T-helper 1 cell treated with Interleukin-12 subunit alpha and Interleukin-12 subunit beta and Interleukin-4 antibody, amounts not matched to agents 30 μg/mL and 1 μg/mL, for 36 hours (primary cell): ENCODE measurements at regions not wholly inside any gene's neighbourhood (a gene's known extent, or its start where the extent isn't known, plus 50 kb on each side); places are given as distances from the start of the nearest gene placed in this dataset.

Source experiments
- H3K27ac Mint-ChIP-seq: one replicate; pipeline ENCODE4 v1.8.0; 2021; ENCODE audit warnings: mild to moderate bottlenecking, mixed read lengths
- H3K27me3 Mint-ChIP-seq: one replicate; pipeline ENCODE4 v1.8.0; 2021; ENCODE audit warnings: low read depth, mixed read lengths
- H3K36me3 Mint-ChIP-seq: one replicate; pipeline ENCODE4 v1.8.0; 2021; ENCODE audit warnings: low read depth, mixed read lengths
- H3K4me1 Mint-ChIP-seq: one replicate; pipeline ENCODE4 v1.8.0; 2021; ENCODE audit warnings: low read depth, mixed read lengths
- H3K4me3 Mint-ChIP-seq: one replicate; pipeline ENCODE4 v1.8.0; 2021; ENCODE audit warnings: mild to moderate bottlenecking, moderate library complexity, mixed read lengths
- H3K9me3 Mint-ChIP-seq: one replicate; pipeline ENCODE4 v1.8.0; 2021; ENCODE audit warnings: mixed read lengths

DNA sequence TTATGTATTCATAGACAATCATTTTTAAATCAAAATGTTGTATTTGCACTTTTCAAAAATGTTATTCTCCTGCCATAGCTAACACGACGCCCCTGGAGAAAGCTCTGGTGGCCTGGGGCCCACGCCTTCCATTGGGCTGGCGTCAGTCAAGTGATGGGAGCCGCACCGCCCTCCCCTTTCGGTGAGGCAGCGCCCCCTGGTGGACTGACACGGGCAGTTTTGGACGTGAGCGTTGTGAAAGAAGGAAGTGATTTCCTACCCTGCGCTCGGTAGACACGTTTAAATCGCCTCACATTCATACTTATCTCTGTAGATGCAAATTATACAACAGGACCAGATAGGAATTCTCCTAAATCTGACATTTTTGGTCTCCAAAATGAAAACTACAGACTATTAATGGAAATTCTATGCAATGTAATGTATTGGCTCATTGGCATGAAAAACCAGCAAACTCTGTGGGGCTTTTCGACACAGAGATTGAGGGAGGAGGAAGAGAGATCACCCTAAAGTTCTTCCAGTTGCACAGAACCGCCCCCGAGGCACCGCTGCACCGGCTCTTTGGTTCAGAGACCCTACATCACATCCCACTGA is 326.2 kb upstream of the SOX11 start:
- no peak overlapping the region for H3K27ac Mint-ChIP-seq
- H3K4me3 Mint-ChIP-seq = no peak overlapping the region
- H3K4me1 Mint-ChIP-seq = peaks cover 4% of the 10 kb centered on the region
- no peaks in the 10 kb centered on the region for H3K27me3 Mint-ChIP-seq
- no peaks in the 10 kb centered on the region for H3K36me3 Mint-ChIP-seq
- no peaks in the 10 kb centered on the region for H3K9me3 Mint-ChIP-seq

- no peak overlapping the region for H3K27ac Mint-ChIP-seq
- no peak overlapping the region for H3K4me3 Mint-ChIP-seq
- no peaks in the 10 kb centered on the region for H3K27me3 Mint-ChIP-seq
- peaks cover 4% of the 10 kb centered on the region for H3K4me1 Mint-ChIP-seq
- H3K36me3 Mint-ChIP-seq = no peaks in the 10 kb centered on the region
- H3K9me3 Mint-ChIP-seq = no peaks in the 10 kb centered on the region
These were observed 324.9 kb upstream of the SOX11 start for GRCh38 chr2:5367321-5367720.

GRCh38 chr2:5368263-5368662 is 323.9 kb upstream of the SOX11 start:
- peaks cover 4% of the 10 kb centered on the region for H3K4me1 Mint-ChIP-seq
- no peak overlapping the region for H3K4me3 Mint-ChIP-seq
- no peaks in the 10 kb centered on the region for H3K36me3 Mint-ChIP-seq
- H3K27ac Mint-ChIP-seq = no peak overlapping the region
- H3K9me3 Mint-ChIP-seq = no peaks in the 10 kb centered on the region
- no peaks in the 10 kb centered on the region for H3K27me3 Mint-ChIP-seq

- Mint-ChIP-seq H3K27me3 (no peaks in the 10 kb centered on the region), H3K9me3 (no peaks in the 10 kb centered on the region), H3K4me3 (no peak overlapping the region), H3K36me3 (no peaks in the 10 kb centered on the region), H3K27ac (no peak overlapping the region), H3K4me1 (peaks cover 4% of the 10 kb centered on the region)
These were observed 322.7 kb upstream of the SOX11 start for GRCh38 chr2:5369510-5369909.

DNA sequence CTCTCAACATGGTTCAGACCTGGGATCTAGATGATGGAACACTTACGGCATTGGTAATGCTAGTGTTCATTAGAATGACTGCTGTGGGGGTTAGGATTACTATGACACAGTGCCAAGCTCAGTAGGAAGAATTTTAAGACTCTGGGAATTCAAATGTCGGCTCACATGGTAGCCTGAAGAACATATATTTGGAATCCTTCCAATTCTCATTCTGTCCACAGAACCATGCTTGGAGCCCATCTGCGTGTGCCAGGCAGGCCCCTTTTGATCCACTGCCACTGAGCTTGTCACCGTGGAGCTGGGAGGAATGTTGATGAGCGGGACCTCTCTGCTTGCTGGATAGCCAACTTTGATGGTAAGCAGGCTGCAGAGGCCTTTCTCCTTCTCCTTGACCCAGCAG is 322.0 kb upstream of the SOX11 start:
- no peaks in the 10 kb centered on the region for H3K27me3 Mint-ChIP-seq
- H3K27ac Mint-ChIP-seq = no peak overlapping the region
- H3K36me3 Mint-ChIP-seq = no peaks in the 10 kb centered on the region
- peaks cover 4% of the 10 kb centered on the region for H3K4me1 Mint-ChIP-seq
- no peak overlapping the region for H3K4me3 Mint-ChIP-seq
- no peaks in the 10 kb centered on the region for H3K9me3 Mint-ChIP-seq

- Mint-ChIP-seq H3K27me3 (no peaks in the 10 kb centered on the region), H3K9me3 (no peaks in the 10 kb centered on the region)
These were observed 320.0 kb upstream of the SOX11 start for GRCh38 chr2:5372141-5372540.

DNA sequence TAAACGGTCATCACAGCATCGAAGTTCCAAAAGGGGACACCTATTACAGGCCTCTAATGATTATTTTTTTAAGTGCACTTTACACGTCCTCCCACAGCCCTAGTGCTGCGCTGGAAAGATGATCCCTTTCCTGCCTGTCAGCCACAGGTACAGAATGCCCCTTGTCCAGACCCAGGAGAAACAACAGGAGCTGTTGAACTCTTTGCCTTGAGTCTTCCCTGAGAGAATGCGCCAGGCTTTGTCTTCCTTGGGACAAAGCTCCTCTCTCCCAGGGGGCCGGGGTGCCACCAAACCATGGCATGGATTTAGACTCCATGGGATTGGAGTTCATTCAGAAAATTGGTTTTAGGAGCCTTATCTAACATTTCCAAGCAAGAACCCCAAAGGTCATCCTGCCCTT is 319.0 kb upstream of the SOX11 start:
- Mint-ChIP-seq H3K27me3 (no peaks in the 10 kb centered on the region), H3K27ac (no peak overlapping the region), H3K4me3 (no peak overlapping the region), H3K9me3 (no peaks in the 10 kb centered on the region), H3K4me1 (no peaks in the 10 kb centered on the region), H3K36me3 (no peaks in the 10 kb centered on the region)

More at GRCh38 chr2:5372141-5372540, 320.0 kb upstream of the SOX11 start:
- no peaks in the 10 kb centered on the region for H3K4me1 Mint-ChIP-seq
- no peak overlapping the region for H3K4me3 Mint-ChIP-seq
- H3K27ac Mint-ChIP-seq = no peak overlapping the region
- H3K36me3 Mint-ChIP-seq = no peaks in the 10 kb centered on the region

GRCh38 chr2:5374762-5375161 is 317.4 kb upstream of the SOX11 start:
- Mint-ChIP-seq H3K27ac (no peak overlapping the region), H3K27me3 (no peaks in the 10 kb centered on the region), H3K4me3 (no peak overlapping the region), H3K9me3 (peaks cover 6% of the 10 kb centered on the region), H3K4me1 (no peaks in the 10 kb centered on the region), H3K36me3 (no peaks in the 10 kb centered on the region)

- H3K4me3 Mint-ChIP-seq = no peak overlapping the region
- H3K36me3 Mint-ChIP-seq = no peaks in the 10 kb centered on the region
- H3K4me1 Mint-ChIP-seq = no peaks in the 10 kb centered on the region
- H3K27ac Mint-ChIP-seq = no peak overlapping the region
- peaks cover 9% of the 10 kb centered on the region for H3K9me3 Mint-ChIP-seq
- H3K27me3 Mint-ChIP-seq = no peaks in the 10 kb centered on the region
These were observed 314.9 kb upstream of the SOX11 start for GRCh38 chr2:5377323-5377722.

DNA sequence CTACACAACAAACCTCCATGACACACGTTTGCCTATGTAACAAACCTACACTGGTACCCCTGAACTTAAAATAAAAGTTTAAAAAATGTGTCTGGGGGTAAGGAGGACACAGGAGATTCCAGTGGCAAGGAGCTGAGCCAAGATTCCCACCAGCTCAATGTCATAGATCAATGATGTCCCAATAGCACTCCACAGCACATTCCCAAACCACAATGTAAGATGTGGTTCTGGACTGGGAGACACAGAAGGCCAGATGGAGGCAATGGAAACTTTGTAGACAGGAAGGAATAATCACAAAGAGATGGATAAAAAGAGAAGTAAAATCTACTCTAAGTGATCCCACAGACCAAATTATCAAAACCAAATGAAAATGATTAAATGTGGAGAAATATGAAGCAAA is 312.4 kb upstream of the SOX11 start:
- H3K9me3 Mint-ChIP-seq = peaks cover 12% of the 10 kb centered on the region
- no peaks in the 10 kb centered on the region for H3K27me3 Mint-ChIP-seq

DNA sequence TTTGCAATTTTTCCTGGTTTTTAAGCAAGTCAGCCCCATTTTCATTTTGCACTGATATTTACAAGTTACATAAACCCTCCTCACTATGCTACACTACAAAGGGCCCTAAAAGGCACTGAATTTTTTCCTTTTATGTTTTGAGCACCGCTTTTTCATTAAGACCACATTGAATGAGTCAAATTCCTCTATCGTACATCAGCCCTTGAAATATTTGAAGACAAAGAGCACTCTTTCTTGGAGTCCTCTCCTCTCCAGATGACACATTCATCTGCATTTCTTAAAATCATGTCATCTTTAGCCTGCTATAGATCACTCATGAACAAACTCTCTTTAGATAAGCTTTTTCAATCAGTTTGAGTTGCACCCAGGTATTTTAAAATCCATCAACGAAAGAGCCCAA is 306.6 kb upstream of the SOX11 start:
- Mint-ChIP-seq H3K36me3 (no peaks in the 10 kb centered on the region), H3K27me3 (no peaks in the 10 kb centered on the region), H3K4me3 (no peak overlapping the region), H3K9me3 (peaks cover 2% of the 10 kb centered on the region), H3K27ac (no peak overlapping the region), H3K4me1 (no peaks in the 10 kb centered on the region)

More for the DNA sequence above, 312.4 kb upstream of the SOX11 start:
- Mint-ChIP-seq H3K36me3 (no peaks in the 10 kb centered on the region), H3K27ac (no peak overlapping the region), H3K4me1 (no peaks in the 10 kb centered on the region), H3K4me3 (no peak overlapping the region)

GRCh38 chr2:5387406-5387805 is 304.8 kb upstream of the SOX11 start:
- Mint-ChIP-seq H3K4me3 (no peak overlapping the region), H3K36me3 (no peaks in the 10 kb centered on the region), H3K27ac (no peak overlapping the region), H3K27me3 (no peaks in the 10 kb centered on the region), H3K4me1 (no peaks in the 10 kb centered on the region), H3K9me3 (peaks cover 2% of the 10 kb centered on the region)

DNA sequence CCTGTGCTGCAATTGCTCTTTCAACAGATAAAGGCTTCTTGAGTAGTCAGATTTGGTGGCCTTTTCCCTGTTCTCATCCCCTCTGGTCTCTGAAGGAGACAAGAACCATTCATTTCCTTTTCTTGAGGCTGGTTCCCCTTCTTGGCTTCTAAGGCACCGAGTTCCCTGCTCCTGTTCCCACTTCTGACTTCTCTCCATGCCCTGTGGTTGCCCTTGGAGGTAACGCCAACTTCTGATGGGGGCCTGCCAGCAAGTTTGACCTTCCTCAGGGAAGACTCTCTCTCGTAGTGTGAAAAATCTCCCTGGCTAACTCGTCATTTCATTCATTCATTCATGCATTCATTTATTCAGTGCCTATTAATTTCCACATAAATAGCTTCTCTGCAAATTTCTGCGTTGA is 302.4 kb upstream of the SOX11 start:
- Mint-ChIP-seq H3K4me1 (no peaks in the 10 kb centered on the region), H3K27ac (no peak overlapping the region), H3K27me3 (no peaks in the 10 kb centered on the region), H3K36me3 (no peaks in the 10 kb centered on the region), H3K4me3 (no peak overlapping the region), H3K9me3 (no peaks in the 10 kb centered on the region)

- H3K27me3 Mint-ChIP-seq = no peaks in the 10 kb centered on the region
- H3K4me1 Mint-ChIP-seq = no peaks in the 10 kb centered on the region
- no peaks in the 10 kb centered on the region for H3K36me3 Mint-ChIP-seq
- H3K27ac Mint-ChIP-seq = no peak overlapping the region
- H3K4me3 Mint-ChIP-seq = no peak overlapping the region
- H3K9me3 Mint-ChIP-seq = no peaks in the 10 kb centered on the region
These were observed 300.8 kb upstream of the SOX11 start for GRCh38 chr2:5391362-5391761.

DNA sequence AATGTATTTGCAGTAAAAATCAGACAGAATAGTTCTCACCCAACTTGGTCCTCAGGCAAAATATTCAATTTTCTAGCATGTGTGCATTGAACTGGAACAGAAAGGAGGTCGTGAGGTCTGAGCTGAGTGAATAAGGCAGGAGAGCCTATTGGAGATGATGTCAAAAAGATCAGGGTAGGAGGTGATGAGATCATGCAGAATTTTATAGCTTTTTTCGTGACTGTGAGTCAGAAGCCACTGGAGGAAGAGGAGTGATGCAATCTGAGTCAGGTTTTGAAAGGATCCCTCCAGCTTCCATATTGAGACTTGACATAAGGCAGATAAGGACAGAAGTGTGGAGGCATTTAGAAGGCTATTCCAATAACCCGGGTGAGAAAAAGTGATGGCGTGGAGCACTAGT is 299.5 kb upstream of the SOX11 start:
- H3K4me3 Mint-ChIP-seq = no peak overlapping the region
- no peaks in the 10 kb centered on the region for H3K9me3 Mint-ChIP-seq
- no peaks in the 10 kb centered on the region for H3K4me1 Mint-ChIP-seq
- no peaks in the 10 kb centered on the region for H3K36me3 Mint-ChIP-seq
- no peaks in the 10 kb centered on the region for H3K27me3 Mint-ChIP-seq
- no peak overlapping the region for H3K27ac Mint-ChIP-seq

GRCh38 chr2:5393474-5393873 is 298.7 kb upstream of the SOX11 start:
- Mint-ChIP-seq H3K36me3 (no peaks in the 10 kb centered on the region), H3K27me3 (no peaks in the 10 kb centered on the region), H3K4me1 (no peaks in the 10 kb centered on the region), H3K4me3 (no peak overlapping the region), H3K9me3 (no peaks in the 10 kb centered on the region), H3K27ac (no peak overlapping the region)
